ENCODE measurements at regions not wholly inside any gene's neighbourhood (a gene's known extent, or its start where the extent isn't known, plus 50 kb on each side); places are given as distances from the start of the nearest gene placed in this dataset.

GRCh38 chr16:61243954-61244353 is 792.3 kb downstream of the CDH8 start:
- TF ChIP-seq EZH2phosphoT487 (IDR thresholded peaks at IDR 0.05; ENCODE audit: insufficient read depth, low read depth) = no peak
- TF ChIP-seq EZH2 (IDR thresholded peaks at IDR 0.05; ENCODE audit: insufficient read depth, poor library complexity, severe bottlenecking) = no peak
